Mammary epithelial cell (primary cell): ENCODE measurements at regions not wholly inside any gene's neighbourhood (a gene's known extent, or its start where the extent isn't known, plus 50 kb on each side); places are given as distances from the start of the nearest gene placed in this dataset.

ENCODE experiments used
- CTCF ChIP-seq, 2 donors: IDR thresholded peaks in 1 of 2; conservative IDR thresholded peaks in 1 of 2; 2 replicates each; pipeline ENCODE4 v1.5.1; 2011 to 2012; ENCODE audit warnings: inconsistent platforms in 2 of 2, low read length in 2 of 2, mild to moderate bottlenecking in 2 of 2, control low read depth in 1 of 2, low read depth in 1 of 2; ENCODE audit not compliant: insufficient read depth in 1 of 2; ENCODE audit errors: extremely low read depth in 1 of 2
- EZH2 ChIP-seq: IDR thresholded peaks from 2 replicates; pipeline ENCODE4 v1.6.1; 2012; ENCODE audit warnings: low read length, inconsistent platforms, borderline replicate concordance

- TF ChIP-seq CTCF (conservative IDR thresholded peaks at IDR 0.05 in 1 of 2, IDR thresholded peaks at IDR 0.05 in 1 of 2; ENCODE audit: extremely low read depth in 1 of 2, insufficient read depth in 1 of 2, low read depth in 1 of 2, low read length in 2 of 2), result no peak
- TF ChIP-seq EZH2, result no peak
Observed at GRCh38 chr21:24945910-24946309, 661.4 kb downstream of the MRPL39 start.
